ENCODE measurements at regions not wholly inside any gene's neighbourhood (a gene's known extent, or its start where the extent isn't known, plus 50 kb on each side); places are given as distances from the start of the nearest gene placed in this dataset.

DNA sequence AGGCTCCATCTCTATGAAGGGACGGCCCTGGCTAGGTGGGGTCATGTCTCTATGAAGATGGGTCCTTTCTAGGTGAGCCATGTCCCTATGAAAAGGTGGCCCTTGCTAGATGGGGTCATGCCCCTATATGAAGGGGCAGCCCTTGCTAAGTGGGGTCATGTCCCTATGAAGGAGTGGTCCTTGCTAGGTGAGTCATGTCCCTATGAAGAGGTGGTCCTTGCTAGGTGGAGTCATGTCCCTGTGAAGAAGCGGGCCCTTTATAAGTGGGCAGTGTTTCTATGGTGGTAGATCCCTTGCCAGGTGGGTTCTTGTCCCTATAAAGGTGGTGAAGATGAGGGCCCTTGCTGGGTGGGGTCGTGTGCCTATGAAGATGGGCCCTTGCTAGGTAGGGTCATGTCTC, 283.0 kb upstream of the IRX2 start:
- no peak overlapping the region for H3K27ac ChIP-seq (ENCODE audit: low read length)
- DNase-seq (no peak), ATAC-seq (ENCODE audit: insufficient read depth, low read depth) (no peak)
- H3K4me3 ChIP-seq (ENCODE audit: low read depth in 1 of 2, low read length in 2 of 2) = no peak overlapping the region
- TF ChIP-seq EZH2 (IDR thresholded peaks at IDR 0.05; ENCODE audit: borderline replicate concordance, low read depth, low read length, severe bottlenecking) = no peak
- TF ChIP-seq, protein P1, sequence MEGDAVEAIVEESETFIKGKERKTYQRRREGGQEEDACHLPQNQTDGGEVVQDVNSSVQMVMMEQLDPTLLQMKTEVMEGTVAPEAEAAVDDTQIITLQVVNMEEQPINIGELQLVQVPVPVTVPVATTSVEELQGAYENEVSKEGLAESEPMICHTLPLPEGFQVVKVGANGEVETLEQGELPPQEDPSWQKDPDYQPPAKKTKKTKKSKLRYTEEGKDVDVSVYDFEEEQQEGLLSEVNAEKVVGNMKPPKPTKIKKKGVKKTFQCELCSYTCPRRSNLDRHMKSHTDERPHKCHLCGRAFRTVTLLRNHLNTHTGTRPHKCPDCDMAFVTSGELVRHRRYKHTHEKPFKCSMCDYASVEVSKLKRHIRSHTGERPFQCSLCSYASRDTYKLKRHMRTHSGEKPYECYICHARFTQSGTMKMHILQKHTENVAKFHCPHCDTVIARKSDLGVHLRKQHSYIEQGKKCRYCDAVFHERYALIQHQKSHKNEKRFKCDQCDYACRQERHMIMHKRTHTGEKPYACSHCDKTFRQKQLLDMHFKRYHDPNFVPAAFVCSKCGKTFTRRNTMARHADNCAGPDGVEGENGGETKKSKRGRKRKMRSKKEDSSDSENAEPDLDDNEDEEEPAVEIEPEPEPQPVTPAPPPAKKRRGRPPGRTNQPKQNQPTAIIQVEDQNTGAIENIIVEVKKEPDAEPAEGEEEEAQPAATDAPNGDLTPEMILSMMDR (IDR thresholded peaks at IDR 0.05; ENCODE audit: borderline replicate concordance, extremely low read depth, low read length, poor library complexity, severe bottlenecking) = no peak
- H2AFZ ChIP-seq (ENCODE audit: low read depth, low read length) = no peak overlapping the region
- H3K9ac ChIP-seq (ENCODE audit: low read depth, low read length) = no peak overlapping the region
- H3K79me2 ChIP-seq (ENCODE audit: insufficient read depth, low read length) = no peaks in the 10 kb centered on the region
- no peaks in the 10 kb centered on the region for H4K20me1 ChIP-seq (ENCODE audit: insufficient read depth, low read length)
- no peaks in the 10 kb centered on the region for H3K27me3 ChIP-seq (ENCODE audit: insufficient read depth, low read length, poor library complexity)
- H3K4me1 ChIP-seq (ENCODE audit: insufficient read depth, low read length) = peaks cover 5% of the 10 kb centered on the region; the same call in 1 of the 2 replicates
- peaks cover 4% of the 10 kb centered on the region for H3K9me3 ChIP-seq (ENCODE audit: insufficient read depth, low read length, severe bottlenecking)
- no peak overlapping the region for H3K4me2 ChIP-seq (ENCODE audit: insufficient read depth, low read length)
- no peaks in the 10 kb centered on the region for H3K36me3 ChIP-seq (ENCODE audit: insufficient read depth, low read length)

DNA sequence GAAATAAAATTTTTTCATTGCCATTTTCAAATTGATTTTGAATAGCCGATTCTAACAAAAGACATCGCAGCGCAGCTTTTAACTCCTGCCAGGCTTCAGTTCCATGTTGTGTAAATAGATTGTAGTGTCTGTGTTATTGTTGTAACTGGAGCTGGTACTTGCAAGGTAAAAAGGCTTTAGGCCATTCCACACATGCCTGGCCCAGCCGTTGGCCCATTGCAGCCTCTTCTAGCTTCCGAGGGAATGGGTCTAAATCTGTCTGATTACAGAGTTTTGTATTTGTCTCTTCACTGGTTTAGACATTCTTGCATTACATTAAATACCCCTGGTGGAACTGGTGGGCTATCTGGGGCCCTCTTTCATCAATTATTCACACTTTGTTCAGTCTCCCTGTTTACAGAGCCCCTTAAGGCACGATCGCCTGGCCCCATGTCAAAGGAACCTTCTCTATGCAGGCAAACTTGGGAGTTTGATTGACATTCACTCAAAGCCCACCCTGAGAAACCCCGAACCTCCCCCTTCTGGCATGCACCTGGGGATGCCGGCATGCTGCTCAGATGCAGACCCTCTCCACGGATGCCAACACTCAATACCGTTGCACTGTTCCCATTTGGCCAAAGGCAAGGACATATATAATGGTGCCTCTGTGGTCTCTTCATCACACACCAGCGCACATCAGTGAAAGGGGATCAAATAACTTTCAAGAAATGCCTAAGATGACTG, 281.7 kb upstream of the IRX2 start:
- Histone ChIP-seq H3K4me3 (ENCODE audit: low read depth in 1 of 2, low read length in 2 of 2) (no peak overlapping the region), H3K4me1 (ENCODE audit: insufficient read depth, low read length) (peaks cover 5% of the 10 kb centered on the region; the same call in 1 of the 2 replicates), H4K20me1 (ENCODE audit: insufficient read depth, low read length) (no peaks in the 10 kb centered on the region), H3K9me3 (ENCODE audit: insufficient read depth, low read length, severe bottlenecking) (peaks cover 4% of the 10 kb centered on the region), H3K9ac (ENCODE audit: low read depth, low read length) (no peak overlapping the region), H3K27ac (ENCODE audit: low read length) (no peak overlapping the region), H3K79me2 (ENCODE audit: insufficient read depth, low read length) (no peaks in the 10 kb centered on the region), H2AFZ (ENCODE audit: low read depth, low read length) (no peak overlapping the region), H3K27me3 (ENCODE audit: insufficient read depth, low read length, poor library complexity) (no peaks in the 10 kb centered on the region), H3K4me2 (ENCODE audit: insufficient read depth, low read length) (no peak overlapping the region), H3K36me3 (ENCODE audit: insufficient read depth, low read length) (no peaks in the 10 kb centered on the region)
- no peak for DNase-seq
- no peak for ATAC-seq (ENCODE audit: insufficient read depth, low read depth)
- TF ChIP-seq, protein P1 (IDR thresholded peaks at IDR 0.05; ENCODE audit: borderline replicate concordance, extremely low read depth, low read length, poor library complexity, severe bottlenecking) = no peak
- no peak for TF ChIP-seq EZH2 (IDR thresholded peaks at IDR 0.05; ENCODE audit: borderline replicate concordance, low read depth, low read length, severe bottlenecking)

DNA sequence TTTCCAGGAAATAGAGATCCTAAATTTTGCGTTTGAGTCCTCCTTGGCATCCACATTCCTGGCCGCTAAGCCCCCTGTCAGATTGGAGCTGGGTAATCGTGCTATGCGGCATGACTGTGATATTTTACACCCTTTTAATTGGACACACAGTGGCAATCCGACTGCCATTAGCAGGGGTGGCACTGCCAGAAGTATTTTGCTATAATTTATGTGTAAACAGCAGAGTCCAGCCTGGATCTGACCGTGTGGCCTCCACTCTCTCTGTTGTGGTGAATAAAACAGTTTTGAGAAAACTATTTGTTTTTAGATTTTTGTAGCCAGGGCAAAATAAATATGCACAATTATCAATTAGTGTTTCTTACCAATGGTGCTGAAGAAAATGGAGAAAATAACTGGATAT, 281.0 kb upstream of the IRX2 start:
- Histone ChIP-seq H3K79me2 (ENCODE audit: insufficient read depth, low read length) (no peaks in the 10 kb centered on the region), H3K4me1 (ENCODE audit: insufficient read depth, low read length) (peaks cover 5% of the 10 kb centered on the region; the same call in 1 of the 2 replicates), H3K36me3 (ENCODE audit: insufficient read depth, low read length) (no peaks in the 10 kb centered on the region), H2AFZ (ENCODE audit: low read depth, low read length) (no peak overlapping the region), H3K9me3 (ENCODE audit: insufficient read depth, low read length, severe bottlenecking) (no peaks in the 10 kb centered on the region), H3K9ac (ENCODE audit: low read depth, low read length) (no peak overlapping the region), H4K20me1 (ENCODE audit: insufficient read depth, low read length) (no peaks in the 10 kb centered on the region), H3K4me2 (ENCODE audit: insufficient read depth, low read length) (no peak overlapping the region), H3K27ac (ENCODE audit: low read length) (no peak overlapping the region), H3K4me3 (ENCODE audit: low read depth in 1 of 2, low read length in 2 of 2) (no peak overlapping the region), H3K27me3 (ENCODE audit: insufficient read depth, low read length, poor library complexity) (no peaks in the 10 kb centered on the region)
- TF ChIP-seq, protein P1 (IDR thresholded peaks at IDR 0.05; ENCODE audit: borderline replicate concordance, extremely low read depth, low read length, poor library complexity, severe bottlenecking) = no peak
- TF ChIP-seq EZH2 (IDR thresholded peaks at IDR 0.05; ENCODE audit: borderline replicate concordance, low read depth, low read length, severe bottlenecking) = no peak
- no peak for DNase-seq
- no peak for ATAC-seq (ENCODE audit: insufficient read depth, low read depth)

Data from DND-41 (cell line).